ENCODE measurements at regions not wholly inside any gene's neighbourhood (a gene's known extent, or its start where the extent isn't known, plus 50 kb on each side); places are given as distances from the start of the nearest gene placed in this dataset.

DNA sequence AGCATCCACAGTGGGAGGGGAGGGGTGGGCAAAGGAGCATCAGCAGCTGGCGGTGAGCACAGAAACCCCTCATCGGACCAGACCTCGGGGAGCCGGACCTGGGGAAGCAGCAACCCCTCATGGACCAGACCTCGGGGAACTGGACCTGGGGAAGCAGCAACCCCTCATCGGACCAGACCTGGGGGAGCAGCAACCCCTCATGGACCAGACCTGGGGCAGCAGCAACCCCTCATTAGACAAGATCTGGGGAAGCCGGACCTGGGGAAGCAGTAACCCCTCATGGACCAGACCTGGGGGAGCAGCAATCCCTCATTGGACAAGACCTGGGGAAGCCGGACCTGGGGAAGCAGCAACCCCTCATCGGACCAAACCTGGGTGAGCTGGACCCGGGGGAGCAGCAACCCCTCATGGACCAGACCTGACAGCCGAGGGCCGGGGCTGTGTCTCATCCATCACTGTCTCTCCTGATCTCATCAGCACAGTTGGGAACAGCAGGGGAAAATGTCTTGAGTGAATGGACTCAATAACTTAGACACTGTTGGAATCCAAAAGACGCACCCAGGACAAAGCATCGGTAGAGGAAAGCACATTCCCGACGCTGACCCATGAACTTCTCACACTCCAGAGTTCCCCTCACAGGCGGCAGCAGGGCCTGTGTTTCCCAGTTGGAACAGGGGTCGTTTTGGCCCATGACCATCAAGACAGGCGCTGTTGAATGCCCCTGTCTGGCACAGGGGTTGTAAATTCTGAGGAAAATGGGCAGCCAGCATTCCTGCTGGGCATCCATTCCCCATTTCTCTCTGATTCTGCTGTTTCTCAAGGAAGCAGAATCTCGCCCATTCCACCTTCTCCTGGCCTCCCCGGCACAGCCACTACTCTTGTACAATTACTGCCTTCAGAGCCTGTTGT is 1494.6 kb downstream of the TBC1D22A start:
- DNase-seq = no peak

DNA sequence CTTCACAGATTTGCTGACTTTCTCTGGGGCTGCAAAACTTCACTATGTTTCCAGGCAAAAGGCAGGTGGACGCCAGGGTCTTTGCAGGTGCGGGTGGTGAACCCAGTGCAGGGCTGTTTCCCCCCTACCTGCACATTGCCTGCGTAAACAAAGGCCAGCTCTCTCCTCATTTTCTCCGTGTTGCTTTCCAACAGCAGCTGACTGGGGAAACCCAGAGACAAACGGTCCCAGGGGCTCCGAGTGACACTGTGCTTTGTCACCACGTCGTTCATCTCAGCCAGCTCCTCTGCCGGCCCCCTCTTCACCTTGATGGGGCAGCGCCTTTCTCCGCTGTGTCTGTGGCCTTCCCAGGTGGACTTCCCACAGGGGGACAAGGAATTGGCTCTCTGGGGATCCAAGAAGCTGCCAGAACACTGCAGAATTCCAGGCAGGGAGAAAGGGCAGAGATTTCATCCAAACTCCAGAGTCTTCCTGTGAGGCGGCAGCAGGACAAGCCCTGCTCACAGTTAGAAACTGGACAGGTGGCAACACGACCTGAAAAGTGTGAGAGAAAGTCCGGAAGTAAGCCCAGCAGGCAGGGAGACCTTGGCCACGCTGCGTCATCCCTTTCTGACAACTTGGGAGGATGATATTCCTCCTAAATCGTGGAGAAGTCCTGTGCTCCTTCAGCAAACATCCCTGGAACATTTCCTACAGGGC is 1493.7 kb downstream of the TBC1D22A start:
- DNase-seq = no peak

DNA sequence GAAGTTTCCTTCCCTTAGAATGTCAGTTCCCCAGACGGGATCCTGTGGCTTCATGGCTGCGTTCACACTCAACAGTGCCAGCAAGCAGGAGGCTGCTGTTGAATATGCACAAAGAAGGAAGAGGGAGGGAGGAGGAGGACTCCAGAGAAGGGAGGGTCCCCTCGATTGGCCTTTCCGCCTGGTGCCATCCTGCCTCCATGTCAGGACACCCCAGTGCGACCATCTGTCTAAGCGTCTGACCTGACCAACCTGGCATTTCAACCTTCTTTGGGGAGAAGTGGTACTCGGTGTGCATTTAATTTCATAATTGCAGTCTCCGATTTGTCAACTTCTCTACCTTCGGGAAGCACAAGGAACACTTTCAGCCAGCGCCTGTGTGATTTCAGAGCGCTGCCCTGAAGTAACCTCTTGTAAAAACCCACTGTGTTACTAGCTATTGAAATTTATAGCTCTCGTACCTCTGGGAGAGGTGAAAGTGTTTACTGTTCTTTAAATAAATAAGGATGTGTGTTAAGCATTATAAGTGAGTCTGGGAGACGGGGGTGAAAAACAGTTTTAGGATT is 1491.9 kb downstream of the TBC1D22A start:
- no peak for DNase-seq

DNA sequence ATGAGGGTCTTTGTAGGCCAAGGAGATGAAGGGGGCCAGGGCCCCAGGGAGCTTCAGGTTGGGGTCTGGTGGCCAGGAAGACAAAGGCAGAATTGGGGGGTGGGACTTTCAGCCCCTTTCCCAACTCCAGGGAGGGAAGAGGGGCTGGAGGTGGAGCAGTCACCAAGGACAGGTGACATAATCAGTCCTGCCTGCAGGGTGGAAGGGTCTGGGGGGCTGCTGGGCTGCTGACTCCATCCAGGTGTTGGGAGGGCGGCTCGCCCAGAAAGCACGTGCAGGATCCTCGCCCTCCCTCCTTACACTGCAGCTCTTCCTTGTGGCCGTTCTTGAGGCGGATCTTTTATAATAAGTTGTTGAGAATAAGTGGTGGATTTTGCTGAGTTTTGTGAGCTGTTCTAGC is 1491.1 kb downstream of the TBC1D22A start:
- DNase-seq = no peak

DNA sequence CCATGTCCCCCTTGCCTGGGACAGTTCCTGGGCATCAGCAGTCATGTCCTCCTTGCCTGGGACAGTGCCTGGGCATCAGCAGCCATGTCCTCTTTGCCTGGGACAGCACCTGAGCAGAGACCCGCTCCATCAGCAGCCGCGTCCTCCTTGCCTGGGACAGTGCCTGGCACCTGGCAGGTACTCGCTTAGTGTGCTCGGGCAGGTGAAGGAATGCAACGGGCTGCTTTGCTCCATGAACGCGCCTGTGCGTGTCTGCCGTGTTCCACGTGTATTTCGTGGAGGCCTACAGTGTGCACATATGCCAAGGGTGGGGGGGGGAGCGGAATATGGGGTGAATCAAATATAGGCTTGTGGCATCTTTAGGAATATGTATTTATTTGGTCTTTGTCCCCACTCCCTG is 1490.7 kb downstream of the TBC1D22A start:
- DNase-seq = no peak

DNA sequence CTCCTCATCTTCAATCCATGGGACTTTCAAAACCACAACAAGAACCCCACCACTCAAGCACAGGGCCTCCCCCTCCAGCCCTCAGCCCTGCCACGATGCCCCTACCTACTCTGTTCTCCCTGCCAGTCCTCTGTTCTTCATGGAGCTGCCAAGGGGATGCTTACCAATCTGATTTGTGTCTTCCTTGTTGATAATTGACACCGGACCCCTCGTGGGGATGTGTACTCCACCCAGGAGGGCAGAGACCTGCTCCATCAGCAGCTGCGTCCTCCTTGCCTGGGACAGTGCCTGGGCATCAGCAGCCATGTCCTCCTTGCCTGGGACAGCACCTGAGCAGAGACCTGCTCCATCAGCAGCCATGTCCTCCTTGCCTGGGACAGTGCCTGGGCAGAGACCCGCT is 1489.2 kb downstream of the TBC1D22A start:
- no peak for DNase-seq

DNA sequence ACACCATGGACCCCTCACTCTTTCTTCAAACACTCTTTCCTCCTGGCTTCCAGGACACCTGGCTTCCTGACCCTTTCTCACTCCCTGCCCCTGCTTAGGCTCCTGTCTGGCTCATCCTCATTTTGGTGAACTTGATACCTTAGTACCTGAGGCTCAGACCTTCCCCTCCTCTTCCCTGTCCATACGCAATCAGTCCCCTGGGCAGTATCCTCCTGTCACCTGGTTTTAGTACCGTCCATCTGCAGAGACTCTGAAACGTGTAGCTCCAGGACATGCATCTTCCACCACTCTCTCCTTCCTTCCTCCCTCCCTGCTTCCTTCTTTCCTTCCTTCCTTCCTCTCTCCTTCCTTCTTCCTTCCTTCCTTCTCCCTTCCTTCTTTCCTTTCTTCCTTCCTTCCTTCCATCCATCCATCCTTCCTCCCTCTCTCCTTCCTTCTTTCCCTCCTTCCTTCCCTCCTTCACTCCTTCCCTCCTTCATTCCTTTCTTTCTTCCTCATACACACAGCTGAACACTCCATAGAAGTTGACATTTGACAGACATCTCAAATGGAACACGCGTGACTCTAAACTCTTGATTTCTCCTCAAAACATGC is 1488.6 kb downstream of the TBC1D22A start:
- DNase-seq = no peak

DNA sequence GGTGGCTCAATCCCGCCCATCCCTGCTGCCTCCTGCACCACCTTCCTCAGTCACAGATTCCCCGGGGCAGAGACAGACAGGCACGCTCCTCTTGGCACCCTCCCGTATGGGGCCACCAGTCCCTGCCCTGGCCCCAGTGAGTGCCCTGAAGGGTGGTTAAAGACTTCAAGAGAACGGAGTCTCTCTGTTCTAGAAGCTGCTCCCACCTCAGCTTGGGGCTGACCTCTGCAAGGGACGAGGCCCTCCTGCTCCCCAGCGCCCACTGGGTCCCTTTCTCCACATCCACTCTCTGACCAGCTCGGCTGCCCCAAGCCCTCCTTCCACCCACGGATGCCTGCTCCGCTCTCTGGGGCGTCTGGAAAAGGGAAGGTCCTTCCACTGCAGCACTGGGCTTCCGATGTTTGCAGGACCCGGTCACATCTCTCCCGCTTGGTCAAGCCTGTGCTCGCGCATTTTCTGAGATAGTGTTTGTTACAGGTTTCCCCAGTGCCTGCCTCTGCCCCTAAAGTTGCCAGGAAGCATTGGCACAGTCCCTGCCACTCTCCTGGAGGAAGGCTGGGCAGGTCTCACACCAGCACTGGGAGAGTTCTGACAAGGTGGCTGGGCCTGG is 1487.9 kb downstream of the TBC1D22A start:
- no peak for DNase-seq

DNA sequence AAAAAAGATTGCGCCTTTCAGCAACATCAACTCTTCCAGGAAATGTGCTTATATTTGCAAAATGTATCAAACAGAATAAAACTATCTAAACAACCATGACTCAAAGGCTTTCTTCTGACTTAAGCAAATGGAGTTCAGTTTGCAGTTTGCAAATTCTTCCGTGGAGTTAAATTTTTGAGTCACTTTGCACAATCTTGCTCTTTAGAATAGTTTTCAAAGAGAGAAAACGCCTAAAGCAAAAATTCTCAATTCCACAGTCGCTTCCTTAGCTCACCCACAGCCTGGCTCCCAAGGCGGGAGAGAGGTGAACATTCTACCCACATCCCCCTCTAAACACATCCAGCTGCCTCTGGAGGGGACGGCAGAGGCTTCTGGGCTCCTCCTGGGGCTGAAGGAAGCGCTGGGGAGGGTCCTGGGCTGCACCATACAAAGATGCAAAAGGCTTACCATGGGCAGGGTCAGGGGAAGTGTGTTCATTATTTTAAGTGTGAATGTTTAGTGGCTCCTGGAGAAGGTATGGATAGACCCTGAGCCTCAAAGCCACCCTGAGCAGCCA is 1487.3 kb downstream of the TBC1D22A start:
- DNase-seq = no peak

DNA sequence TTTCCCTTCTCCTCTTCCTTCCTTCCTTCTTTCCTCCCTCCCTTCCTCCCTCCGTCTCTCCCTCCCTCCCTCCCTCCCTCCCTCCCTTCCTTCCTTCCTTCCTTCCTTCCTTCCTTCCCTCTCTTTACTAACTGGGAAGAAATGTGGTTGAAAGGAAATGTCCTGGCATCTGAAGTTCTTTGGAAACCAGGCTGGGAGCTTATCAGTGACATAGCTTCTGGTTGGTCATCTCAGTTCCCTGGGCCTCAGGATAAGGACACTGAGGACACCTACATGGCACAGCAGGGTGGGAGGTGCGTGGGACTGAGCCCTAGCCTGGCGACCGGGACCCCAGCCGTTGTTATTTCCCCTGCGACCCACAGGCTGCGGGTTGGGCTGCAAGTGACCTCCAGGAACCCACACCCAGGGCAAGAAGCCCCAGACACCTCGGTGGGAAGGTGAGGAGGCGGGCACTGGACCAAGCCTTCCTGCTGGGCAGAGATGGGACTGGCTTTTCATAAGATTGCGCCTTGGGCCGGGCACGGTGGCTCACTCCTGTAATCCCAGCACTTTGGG is 1486.5 kb downstream of the TBC1D22A start:
- no peak for DNase-seq

DNA sequence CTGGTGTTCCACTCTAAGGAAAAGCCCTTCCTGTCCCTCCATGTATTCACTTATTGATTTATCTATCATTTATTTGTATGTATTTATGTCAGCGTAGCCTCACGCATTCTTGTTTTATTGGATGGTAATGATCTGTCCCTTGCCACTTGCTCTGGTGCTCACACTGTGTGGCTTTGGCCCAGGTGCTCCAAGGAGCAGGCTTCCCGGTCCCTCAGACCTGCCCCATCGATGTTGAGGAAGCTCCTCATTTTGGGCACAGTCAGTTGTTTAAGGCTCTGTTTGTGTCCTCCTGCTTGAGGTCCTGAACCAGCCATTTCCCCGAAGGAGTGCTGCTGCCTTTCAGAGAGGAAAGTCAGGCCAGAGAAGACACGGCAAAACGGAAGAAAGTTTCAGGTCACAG is 1485.4 kb downstream of the TBC1D22A start:
- no peak for DNase-seq

DNA sequence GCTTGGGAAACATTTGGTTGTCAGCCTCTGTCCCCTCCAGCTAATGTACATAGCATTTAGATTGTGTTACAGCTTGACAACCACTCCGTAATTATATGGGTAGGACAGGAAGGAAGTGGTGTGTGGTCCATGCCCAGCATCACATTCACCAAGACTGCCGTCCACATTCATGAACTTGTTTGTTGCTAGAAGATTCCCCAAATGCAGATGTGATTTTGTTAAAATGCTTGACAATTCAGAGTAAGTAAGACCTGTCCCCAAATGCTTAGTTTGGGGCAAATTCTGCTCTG is 1482.7 kb downstream of the TBC1D22A start:
- no peak for DNase-seq

DNA sequence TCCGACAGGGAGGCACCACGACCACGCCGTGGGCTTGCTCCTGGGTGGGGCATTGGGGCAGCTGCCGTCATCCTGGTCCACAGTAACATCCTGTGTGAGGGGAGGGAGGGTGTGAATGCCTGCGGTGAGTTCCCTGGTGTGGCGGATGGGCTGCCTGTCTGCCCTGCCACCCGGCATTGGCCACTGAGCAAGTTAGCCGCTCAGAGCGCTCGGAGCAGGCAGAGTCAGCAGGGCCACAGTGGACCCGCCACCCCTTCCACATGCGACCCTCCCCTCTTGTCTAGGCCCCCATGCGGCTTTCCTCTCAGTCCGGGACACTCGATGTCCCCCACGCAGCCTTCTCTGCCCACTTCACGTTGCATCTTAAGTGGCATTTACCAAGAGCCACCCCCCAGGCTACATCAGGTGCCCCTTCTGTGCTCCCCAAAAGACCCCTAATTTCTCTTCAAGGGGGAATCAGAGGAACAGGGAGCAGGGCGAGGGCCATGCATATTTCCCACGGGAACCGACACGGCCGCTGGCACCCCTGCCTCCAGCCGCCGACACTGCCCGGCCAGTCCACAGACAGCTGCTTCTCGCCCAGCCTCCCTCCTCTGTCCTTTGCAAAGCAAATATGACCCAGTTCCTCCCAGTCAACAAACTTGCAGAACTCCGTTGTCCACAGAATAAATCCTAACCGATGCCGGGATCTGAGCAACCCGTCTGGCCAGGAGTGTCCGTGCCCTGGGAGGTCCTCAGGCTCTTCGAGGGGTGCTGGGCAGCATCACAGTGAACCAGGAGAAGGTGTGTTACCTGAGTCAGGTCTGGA is 1482.1 kb downstream of the TBC1D22A start:
- DNase-seq = no peak

DNA sequence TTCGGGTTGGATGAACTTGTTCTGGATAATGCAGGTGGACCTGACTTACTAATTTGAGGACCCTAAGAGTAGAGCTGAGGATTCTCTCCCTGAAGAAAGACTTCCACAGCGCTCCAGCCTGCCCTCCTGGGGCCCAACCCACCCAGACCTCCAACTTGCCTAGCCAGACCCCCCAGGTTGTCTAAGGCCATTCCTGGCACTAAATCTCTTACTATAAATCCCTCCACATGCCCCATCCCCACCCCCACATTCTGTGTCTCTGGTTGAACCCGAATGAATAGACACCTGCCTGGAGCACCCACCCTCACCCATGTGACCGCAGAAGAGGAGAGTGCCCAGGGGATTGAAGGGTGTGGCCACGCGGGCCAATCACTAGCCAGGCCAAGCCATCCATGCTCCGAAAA is 1480.0 kb downstream of the TBC1D22A start:
- DNase-seq = no peak

DNA sequence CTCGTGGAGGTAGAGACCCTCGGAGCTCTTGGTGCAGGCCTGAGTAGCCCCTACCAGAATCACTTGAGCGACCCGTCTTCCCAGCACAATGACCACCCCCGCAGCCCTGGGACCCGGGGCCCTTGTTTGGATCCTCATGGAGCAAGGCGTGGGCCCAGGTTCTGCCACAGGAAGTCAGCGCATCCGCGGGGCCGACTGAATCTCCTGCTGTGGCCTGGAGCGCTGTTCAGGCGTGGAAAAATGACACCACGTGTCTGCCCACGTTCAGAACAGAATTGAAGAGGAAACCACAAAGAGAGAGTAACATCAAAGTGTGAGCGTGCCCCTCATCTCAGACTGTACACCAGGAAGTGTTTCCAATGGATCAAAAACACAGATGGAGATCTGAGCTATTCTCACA is 1479.2 kb downstream of the TBC1D22A start:
- DNase-seq = no peak

DNA sequence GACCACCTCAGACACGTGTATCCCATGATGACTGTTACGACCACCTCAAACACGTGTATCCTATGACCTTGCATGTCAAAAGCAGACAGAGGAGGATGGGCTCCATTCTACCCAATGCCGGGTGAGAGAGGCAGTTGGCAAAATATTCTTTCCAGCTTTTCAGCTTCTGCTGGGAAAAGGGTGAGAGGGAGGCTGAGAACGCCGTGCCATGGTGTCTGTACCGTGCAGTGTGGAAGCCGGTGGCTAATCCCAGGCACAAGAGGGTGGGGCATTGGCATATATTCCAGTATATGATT is 1478.4 kb downstream of the TBC1D22A start:
- no peak for DNase-seq

DNA sequence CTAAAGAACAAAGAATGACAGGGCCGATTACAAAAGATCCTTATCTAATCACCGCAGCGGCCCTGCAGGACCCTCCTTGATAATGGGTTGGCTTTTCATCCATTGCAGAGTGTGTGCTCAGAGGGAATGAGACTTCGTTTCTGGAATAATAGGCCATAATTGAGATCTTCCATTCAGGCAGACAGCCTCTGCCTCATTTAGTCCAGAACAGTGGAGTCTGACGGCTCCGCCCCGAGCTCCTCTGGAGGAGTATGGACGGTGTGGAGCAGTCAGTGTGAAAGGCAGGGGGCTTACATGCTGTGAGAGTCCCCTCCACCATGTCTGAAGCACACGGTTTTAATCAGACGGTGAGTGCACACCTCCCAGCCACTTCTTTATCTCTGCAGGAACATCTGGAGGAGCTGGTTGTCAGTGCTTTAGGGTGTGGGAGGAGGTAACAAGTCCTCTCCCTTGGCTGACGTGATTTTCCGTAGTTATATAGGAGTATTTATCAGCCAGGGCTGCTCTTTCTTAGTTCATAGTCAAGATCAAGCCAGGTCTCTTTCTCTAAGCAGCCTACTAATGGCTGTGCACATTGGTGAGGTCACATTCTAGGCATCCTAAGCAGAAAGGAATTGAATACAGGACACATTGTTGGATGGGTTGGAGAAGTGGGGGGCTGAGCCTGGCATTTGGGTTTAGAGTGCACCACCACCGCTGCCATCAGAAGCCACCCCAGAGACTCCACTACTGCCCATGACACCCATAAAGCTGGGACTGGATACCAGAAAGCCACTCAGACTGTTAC is 1477.9 kb downstream of the TBC1D22A start:
- no peak for DNase-seq

DNA sequence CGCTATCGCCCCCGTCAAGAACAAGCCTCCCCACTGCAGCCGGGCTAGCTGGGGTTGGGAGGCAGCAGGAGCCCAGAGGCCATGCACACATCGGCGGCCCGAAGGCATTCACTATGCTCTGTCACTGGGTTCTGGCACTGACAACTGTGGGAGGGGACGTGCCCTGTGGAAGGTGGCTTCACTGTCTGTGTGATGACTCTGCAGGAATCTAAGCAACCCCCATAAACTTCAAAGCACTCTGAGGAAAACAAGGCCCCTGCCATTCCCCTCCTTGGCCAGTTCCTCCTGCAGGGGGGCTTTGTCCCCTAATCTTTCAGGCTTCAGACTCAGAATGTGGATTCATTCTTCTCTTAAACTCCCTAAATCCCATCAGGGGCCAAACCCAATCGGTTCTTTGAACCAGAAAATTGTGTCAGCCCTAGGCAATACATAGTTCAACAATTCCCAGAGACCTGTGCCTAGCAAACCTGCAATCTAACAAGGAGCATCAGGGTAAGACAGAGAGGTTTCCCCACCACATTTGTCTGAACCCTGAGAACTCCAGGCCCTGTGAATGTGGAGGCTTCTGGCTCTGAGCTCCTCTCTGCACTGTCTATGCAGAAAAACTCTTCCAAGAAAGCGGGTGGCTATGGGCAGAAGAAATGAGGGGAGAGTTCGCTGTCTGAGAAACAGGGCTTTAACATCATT is 1477.2 kb downstream of the TBC1D22A start:
- no peak for DNase-seq

DNA sequence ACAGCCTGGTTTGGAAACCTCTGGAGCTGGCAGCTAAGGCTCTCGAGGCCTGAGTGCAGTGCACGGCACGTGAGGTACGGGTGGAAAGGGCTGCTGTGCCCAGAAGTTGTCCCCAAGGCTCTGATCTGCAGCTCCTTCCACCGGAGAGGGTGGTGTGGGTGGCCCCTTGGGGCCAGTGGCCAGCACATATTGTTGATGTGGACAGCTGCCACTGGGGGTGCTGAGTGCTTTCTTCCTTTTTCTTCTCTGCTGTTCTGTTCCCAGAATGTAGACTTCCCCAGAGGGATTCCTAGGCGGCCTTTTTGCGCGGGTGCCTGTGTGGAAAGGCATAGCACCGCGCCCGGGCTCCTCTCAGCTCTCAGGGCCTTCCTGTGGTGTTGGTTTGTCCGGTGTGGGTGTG is 1476.5 kb downstream of the TBC1D22A start:
- no peak for DNase-seq

DNA sequence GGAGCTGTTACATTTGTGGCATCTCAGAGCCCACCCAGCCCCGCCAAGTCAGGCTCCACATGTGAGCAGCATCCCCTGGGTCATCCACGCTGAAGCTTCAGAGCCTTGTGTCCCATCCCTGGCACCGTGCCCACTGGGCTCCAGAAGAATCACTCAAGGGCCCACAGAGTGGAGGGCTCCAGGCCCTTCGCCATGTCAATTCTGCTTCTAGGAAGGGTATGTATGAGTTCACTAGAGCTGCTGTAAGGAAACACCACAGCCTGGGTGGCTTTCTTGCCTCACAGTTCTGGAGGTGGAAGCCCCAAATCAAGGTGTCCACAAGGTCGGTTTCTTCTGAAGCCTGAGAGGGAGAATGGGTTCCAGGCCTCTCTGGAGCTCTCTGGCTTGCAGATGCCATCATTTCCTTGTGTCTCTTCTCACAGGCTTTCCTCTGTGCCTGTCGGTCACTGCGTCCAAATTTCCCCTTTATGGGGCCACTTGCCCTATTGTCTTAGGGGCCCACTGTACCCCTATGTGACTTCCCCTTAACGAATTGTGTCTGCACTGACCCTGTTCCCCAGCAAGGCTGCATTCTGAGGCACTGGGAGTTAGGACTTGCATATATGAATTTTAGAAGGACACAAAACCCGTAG is 1476.0 kb downstream of the TBC1D22A start:
- DNase-seq = no peak

Measured in bone marrow (tissue), 2 donors.